Stimulated activated CD4-positive, alpha-beta T cell treated with anti-CD3 and anti-CD28 coated beads, Interleukin-15, amount 100 ng/mL, for 24 hours (primary cell): ENCODE measurements at regions not wholly inside any gene's neighbourhood (a gene's known extent, or its start where the extent isn't known, plus 50 kb on each side); places are given as distances from the start of the nearest gene placed in this dataset.

Experiments
- DNase-seq: peaks from one replicate; pipeline ENCODE4 v3.0.0-alpha.2; 2020

DNA sequence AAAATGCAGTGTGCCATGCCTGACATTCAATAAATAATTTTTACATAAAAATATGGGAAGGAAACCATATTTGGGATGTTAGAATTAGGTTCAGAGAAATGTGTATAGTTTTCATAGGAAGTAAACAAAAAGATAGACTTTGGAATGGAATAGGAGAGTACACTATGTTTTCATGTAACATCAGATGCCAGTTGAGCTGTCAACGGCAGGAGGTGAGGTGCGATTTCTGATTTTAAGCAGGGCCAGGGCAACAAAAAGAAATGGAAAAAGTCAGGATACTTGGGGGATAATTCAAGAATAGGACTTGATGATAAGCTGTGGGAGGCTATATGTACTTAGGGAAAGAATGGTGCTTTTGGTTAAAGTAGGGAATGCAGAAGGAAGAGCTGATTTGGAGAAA is 639.5 kb downstream of the OTOL1 start:
- DNase-seq = no peak

DNA sequence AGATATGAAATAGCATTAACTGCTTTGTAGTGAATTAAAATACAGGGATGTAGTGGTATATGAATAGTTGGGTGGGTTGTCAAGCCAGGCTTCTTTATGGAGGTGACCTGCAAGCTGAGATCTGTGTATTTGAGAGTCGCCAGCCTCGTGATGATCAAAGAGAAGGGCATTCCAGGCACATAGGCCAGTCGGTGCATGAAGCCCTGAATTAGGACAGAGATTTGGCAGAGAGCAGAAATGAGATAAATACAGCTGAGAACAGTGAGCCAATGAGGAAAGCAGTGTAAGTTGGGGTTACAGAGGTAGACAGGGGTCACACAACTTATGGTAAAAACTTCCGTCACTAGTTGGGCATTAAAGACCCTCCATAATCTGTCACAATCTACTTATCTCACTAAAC is 641.9 kb downstream of the OTOL1 start:
- DNase-seq = no peak

DNA sequence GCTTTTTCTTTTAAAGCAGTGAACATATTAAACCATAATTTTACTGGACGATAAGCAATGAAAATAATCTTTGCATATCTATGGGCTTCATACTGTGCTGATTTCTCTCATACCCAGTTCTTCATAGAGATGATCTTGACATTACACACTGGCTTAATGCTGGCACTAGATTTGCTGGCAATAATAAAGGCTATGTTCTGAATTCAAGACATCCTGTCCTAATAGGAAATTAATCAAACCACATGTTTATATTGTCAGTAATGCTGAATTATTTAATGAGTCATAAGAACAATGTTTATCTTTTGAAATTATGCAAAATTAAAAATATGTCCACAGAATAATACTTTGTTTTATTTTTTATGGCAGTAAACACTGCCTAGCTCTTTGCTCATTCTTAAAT is 643.2 kb downstream of the OTOL1 start:
- no peak for DNase-seq

DNA sequence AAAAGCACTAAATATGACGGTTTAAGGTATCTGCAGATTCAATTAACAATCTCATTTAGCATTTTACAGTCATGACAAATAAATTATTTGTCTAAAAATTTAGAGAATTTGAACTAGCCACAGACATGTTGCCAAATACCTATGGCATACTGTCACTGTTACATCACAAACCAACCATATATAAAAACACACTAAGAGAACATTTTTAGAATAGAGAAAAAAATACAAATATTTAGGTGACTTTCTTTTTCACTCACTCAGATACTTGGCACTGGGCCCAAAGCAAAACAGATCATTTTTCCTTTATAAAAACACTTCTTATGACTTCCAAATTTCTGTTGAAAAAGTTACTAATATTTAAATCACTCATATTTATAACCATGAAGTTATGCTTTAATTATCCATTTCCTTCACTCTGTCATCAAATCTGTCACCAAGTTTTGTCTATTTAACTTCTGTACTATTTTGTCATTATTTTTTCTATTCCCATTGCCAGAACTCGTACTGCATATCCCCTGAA is 644.7 kb downstream of the OTOL1 start:
- no peak for DNase-seq

DNA sequence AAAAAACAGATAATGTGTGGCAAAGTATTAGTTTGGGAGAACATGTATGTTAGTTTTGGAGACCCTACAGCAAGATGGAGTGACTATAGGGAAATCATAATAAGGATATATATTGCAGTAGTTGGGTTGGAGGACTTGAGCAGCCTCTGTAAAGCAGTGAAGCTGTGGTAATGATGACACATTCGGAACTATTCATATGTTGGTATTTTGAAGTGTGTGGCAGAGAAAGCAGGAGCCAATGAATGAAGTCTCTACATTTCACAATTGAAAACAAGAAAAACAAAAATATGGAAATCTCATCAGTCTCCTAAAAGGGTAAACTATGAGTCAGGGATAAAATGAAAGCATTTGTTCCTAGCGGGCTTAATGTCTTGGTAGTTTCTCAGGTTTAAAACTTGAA is 645.9 kb downstream of the OTOL1 start:
- DNase-seq = no peak

DNA sequence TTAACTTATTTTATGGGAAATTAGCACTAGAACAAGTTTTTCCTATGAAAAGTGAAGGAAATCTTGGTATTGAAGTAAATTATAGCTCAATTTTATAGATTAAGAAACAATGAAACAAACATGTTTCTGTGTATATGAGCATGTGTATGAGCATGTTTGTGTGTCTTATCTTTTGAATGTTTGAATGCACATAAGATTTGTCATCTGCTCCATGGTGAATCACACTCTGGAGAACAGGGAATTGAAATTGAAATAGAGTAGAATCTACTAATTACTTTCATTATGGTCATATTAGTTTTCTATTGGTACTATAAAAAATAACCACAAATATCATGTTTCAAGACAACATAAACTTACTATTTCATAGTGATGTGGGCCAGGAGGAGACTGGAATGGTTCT is 646.6 kb downstream of the OTOL1 start:
- no peak for DNase-seq

DNA sequence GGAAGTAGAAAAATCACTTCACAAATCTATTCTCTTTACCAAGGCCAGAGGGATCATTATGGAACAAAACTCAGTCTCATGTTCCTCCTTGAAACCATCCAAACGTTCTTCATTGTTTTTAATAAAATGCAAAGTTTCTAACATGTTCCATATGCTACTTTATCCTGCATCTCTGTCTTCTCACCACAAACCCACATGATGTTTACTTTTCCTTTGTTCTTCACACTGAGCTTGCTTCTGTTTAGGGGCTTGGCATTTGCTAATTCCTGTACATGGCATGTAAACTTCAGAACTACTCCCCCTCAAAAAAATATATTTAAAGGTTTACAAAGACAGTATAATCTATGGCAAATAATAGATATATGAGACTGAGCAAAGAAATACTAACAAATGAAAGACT is 651.4 kb downstream of the OTOL1 start:
- DNase-seq = no peak

DNA sequence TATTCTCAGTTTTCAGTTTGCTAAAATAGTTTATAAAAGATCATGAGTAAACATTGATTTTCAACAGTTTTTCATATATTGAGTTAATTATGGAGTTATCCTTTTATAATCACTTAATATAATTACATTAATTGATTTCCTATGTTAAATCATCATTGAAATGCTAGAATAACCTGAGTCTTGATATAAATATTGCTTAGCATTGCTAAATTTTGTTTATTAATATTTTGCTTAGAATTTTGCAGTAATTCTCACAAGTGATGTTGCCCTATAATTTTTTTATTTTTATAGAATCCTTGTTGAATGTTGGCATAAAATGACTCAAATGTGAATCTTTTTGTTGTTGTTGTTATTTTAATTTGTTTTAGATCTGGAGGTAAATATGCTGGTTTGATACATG is 654.2 kb downstream of the OTOL1 start:
- DNase-seq = no peak

DNA sequence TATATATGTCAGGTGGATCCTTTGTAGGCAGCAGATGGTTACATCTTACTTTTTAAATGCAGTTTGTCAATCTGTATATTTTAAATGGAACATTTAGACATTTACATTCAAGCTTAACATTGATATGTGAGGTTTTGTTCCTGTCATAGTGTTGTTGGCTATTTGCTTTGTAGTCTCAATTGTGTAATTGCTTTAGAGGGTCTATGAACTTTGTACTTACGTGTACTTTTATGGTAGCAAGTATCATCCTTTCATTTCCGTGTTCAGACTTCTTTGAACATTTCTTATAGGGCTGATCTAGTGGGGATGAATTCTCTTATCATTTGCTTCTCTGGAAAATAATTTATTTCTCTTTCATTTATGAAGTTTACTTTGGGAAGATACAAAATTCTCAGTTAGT is 656.0 kb downstream of the OTOL1 start:
- no peak for DNase-seq

DNA sequence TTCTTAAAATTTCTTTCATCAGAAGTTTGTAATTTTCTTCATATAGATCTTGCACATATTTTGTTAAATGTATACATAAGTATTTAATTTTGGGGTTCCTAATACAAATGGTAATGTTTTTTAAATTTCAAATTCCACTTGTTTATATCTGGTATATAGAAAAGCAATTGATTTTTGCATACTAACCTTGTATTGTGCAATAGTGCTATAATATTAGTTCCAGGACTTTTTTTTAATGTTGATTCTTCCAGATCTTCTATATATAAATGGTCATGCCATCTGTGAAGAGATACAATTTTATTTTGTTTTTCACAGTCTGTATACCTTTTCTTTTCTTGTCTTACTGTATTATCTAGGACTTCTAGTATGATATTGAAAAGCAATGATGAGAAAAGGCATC is 665.0 kb downstream of the OTOL1 start:
- DNase-seq = no peak

DNA sequence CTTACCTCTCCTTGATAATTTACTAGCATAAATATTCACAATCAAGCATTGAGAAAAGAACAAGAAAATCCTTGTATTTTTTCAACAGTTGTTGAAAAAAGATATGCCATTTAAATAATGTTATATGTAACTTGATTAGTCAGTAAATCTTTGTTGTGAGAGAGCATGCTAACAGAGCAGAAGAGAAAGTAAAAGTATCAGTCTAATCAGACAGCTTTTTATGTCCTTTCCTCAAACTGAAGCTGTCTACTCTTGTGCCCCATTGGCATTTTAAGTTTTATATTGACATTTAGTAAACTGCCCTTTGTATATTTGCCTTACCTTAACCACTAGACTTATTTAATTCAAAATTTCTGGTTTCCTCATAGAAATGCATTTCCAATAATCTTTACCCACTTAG is 668.7 kb downstream of the OTOL1 start:
- DNase-seq = no peak

DNA sequence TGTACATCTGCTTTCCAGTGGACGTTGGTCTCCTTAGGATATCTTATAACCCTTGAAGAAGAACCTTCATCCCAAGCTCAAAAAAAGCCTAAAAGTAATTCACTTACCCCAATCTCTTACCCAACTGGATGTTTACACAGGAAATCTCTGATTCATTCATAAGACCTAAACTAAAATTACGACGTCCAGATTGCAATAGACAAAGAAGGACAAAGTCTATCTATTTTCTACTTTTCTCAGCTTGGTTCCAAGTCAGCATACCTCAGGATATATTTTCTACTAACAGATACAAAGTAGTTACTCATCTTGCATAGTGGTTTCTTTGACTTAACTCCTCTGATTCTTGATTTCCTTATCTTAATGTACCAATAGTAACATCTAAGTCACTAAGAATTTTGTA is 669.9 kb downstream of the OTOL1 start:
- DNase-seq = no peak

DNA sequence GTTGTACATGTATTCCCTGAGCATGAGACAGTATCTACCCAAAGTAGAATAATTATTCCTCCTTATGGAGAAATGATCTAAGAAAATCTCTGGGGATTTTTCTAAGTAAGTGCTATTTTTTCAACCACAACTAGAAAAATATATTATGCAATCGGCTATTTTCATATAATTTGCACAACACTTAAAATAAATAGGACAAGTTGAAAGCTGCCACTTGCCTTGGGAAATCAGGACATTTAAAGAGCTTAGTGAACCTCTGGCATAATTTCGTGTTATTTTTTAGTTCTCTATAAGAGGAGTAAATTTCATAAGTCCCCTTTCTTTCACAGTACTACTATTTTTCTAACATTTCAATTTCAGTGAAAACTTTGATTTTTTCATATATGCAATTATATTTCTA is 672.1 kb downstream of the OTOL1 start:
- no peak for DNase-seq

DNA sequence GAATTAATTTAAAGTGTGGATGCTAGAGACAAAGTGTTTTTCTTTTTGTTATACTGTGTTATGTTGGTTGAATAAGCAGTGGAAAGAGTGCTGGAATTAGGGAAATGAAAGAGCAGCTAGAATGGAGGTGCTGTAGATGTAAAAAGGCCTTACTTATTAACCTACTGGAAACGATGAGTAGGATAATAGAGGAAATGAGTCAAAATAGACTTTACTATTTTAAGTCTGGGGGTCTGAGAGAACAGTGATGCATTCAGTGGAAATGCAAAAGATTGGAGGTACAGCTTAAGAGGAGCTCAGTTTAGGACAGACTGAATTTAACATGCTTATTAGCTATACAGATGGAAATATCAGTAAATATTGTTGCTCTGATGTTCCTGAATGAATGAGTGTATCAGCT is 674.0 kb downstream of the OTOL1 start:
- no peak for DNase-seq

DNA sequence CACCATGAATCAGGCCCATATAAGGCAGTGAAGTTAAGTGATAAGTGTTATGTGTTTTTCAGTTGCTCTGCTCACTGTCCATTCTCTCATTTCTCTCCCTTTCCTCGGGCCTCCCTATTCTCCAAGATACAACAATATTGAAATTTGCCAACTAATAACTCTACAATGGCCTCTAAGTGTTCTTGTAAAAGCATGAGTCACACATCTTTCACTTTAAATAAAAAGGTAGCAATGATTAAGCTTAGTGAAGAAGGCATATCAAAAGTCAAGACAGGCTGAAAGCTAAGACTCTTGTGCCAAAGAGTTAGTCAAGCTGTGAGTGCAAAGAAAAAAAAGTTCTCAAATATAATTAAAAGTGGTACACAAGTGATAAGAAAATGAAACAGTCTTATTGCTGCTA is 675.4 kb downstream of the OTOL1 start:
- no peak for DNase-seq

DNA sequence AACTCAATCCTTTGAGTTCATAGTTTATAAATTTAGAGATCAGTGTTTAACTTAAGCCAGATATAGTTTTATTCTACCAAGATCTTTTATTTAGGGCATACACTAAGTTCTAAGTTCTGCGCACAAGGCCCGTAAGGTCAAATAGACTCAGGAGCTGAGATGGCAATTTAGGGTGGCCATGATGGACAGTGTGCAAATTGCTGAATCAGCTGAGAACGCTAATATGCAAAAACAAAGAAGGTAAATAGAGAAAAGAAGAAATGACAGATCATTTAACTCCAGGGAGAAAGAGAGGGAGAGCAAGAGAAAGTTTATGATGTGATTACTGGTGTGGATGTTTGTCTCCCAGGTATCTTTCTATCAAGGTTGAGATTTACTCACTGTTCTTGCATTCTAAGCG is 678.5 kb downstream of the OTOL1 start:
- no peak for DNase-seq

DNA sequence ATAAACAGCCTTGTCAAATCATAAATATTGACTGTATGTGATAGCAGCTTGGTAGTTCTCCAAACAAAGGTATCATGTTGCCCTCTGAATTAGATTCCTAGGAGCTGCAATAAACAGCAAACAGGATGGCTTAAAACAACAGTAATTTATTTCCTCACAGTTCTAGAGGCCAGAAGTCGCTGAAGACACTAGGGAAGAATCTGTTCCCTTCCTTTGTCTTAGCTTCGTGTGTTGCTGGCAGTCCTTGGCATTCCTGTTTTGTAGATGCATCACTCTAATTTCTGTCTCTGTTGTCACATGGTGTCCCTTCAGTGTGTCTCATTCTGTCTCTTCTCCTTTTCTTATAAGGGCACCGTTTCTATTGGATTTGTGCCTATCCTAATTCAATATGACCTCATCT is 679.3 kb downstream of the OTOL1 start:
- no peak for DNase-seq

DNA sequence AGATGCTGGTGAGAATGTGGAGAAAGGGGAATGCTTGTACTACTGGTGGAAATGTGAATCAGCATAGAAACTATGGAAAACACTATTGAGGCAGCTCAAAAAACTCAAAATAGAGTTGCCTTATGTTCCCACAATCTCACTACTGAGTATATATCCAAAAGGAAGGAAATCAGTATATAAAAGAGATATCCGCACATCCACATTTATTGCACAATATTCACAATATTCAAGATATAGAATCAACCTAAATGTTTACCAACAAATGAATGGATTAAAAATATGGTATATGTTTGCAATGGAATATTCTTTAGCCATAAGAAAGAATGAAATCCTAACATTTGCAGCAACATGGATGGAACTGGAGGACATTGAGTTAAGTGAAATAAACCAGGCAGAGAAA is 686.8 kb downstream of the OTOL1 start:
- no peak for DNase-seq

DNA sequence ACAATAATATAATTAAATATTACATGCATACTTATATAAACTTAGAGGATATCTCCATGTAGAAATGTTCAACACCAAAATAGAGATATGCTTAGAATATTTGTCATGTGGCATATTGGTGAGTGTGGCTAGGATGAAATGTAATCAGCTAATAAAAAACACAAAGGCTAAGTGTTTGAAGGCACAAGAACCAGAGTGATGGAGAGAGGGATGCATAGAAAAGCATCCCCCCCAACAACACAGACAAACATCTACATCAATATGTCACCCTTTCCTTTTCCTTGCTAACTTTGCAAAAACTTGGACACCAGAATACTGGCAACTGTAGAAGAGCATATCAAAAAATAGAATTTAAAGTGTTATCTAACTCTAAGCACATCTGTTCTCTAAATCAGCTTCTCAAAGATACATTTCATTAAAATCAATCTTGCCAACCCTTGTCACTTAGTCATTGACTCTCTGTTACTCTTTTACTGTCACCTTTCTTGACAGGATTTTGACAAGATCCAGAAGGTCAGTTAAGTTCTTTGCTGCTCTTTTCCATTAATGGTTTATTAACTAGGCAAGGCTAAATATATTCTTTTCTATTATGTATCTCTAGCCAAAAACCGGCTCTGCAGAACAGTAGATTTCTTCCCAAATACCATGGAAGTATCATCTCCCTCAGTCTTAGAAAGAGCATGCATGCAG is 695.9 kb downstream of the OTOL1 start:
- DNase-seq = no peak

DNA sequence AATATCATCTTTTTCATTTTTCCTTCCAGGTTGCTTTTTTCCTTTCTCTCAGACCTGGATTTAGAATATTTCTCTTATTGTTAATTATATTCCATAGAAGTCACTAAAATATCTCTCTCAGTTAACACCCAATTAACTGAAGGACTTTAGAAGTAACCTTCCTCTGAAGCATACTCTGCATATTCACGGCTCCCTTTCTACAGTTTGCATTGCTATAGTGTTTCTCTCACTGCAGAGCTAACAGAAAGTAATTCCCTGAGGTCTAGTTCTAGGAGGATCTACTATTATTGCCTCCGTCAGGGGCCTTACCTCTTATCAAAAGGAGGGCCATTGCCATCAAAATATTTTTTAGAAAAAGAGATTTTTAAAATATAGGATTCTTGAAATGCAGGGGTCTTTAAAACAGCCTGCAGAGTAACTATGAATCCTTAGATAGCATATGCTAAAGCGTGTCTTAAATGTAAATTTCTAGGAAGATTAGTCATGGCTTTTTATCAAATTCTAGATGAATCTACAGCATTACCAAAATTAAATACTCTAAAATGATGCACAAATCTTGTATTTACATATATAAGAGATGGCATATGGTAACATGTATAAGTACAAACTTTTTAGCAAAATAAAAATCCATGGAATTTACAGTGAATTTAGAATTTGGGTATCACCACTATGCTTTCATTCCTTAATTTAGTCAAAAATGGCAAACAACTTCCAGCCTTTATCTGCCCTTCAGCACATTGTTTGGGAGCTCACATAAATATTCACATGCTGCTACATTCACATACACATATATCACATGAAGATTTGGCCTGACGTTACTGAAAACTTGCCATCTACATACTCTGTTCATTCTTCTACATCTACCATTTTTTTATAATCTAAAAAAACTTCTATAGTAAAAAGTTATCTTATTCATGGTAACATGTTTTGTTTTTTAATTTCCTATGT is 696.8 kb downstream of the OTOL1 start:
- no peak for DNase-seq

DNA sequence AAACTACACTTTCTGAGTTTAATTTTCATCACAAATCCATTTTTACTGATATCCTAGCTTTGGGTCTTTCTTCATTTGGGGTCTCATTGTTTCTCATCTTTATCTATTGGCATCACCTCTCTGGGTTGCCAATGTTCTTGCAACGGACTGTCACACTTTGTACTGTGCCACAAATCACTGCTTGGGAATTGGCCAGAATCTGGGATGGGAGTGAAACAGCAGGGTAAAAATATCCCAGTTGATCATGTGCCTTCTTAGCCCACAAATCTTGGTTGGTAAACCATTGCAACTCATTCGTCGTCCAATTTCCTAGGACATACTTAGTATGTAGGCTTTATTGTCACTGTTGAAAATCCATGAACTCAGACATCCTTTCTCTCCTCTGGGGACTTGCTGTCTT is 698.5 kb downstream of the OTOL1 start:
- no peak for DNase-seq

DNA sequence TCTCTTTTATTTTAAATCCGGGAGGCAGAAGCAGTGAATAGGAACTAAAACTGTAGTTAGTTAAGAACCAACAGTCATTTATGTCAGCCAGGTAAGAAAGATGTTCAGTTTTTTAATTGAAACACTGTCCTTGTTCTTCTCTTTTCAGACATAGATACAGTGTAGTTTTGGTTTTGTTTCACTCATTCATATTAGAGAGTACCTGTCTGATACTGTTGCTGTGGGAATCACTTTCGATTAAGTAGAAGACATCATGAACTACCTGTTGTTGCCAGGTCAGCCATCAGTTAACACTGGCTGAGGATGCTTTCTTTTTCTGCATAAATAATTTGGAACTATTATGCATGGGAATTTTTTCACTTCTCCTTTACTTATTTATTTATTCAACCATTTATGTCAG is 700.4 kb downstream of the OTOL1 start:
- no peak for DNase-seq

DNA sequence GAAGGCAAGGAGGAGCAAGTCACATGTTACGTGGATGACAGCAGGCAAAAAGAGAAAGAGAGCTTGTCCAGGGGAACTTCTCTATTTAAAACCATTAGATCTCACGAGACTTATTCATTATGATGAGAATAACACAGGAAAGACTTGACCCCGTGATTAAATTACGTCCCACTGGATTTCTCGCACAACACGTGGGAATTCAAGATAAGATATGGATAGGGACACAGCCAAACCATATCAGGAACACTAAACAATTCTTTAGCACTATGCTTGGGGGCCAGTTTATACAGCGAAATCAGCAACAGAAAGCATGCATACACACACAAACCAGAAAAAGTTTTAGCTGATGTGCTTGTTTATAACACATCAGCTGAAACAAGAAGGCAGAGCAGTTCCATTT is 704.2 kb downstream of the OTOL1 start:
- no peak for DNase-seq

DNA sequence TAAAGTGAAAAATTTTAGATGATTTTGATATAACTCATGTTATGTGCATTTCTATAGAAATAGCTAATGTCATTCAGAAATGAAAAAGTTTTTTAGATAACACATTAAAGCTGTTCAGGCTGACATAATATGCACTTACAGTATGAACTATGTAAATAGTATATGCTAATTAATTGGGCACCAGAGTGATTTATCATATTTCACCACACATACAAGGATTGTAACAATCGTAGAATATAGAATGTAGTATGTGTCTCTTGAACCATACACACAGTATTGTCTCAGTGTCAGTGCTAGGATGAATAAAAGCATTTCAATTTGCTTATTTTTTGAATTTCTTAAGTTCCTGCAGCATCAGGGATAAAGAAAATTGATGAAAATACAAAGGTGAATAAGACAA is 710.0 kb downstream of the OTOL1 start:
- DNase-seq = no peak
